HG02642 (cell line): ENCODE measurements at regions not wholly inside any gene's neighbourhood (a gene's known extent, or its start where the extent isn't known, plus 50 kb on each side); places are given as distances from the start of the nearest gene placed in this dataset.

Experiments used
- ATAC-seq: cut with Tn5 transposase; IDR thresholded peaks from one replicate; pipeline ENCODE4 v1.9.1; 2021; ENCODE audit warnings: mild to moderate bottlenecking; ENCODE audit not compliant: unreplicated experiment, poor library complexity

DNA sequence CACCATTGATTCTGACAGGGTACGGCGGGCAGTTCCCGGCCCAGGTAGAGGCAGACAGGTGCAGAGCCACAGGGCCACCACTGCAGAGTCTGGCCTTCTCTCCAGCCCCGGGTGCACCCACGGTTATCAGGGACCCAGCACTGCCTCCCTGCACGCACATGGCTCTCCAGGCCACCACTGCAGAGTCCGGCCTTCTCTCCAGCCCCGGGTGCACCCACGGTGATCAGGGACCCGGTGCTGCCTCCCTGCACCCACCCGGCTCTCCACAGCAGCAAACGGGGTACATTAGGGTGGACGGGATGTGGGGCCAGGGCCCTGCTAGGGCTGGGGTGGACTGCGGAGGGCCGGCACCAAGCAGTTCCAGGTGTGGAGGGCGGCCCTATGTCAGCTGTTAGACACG is 272.9 kb downstream of the BRD1 start:
- no peak for ATAC-seq

GRCh38 chr22:49554296-49554625 is 273.4 kb downstream of the BRD1 start:
- no peak for ATAC-seq

DNA sequence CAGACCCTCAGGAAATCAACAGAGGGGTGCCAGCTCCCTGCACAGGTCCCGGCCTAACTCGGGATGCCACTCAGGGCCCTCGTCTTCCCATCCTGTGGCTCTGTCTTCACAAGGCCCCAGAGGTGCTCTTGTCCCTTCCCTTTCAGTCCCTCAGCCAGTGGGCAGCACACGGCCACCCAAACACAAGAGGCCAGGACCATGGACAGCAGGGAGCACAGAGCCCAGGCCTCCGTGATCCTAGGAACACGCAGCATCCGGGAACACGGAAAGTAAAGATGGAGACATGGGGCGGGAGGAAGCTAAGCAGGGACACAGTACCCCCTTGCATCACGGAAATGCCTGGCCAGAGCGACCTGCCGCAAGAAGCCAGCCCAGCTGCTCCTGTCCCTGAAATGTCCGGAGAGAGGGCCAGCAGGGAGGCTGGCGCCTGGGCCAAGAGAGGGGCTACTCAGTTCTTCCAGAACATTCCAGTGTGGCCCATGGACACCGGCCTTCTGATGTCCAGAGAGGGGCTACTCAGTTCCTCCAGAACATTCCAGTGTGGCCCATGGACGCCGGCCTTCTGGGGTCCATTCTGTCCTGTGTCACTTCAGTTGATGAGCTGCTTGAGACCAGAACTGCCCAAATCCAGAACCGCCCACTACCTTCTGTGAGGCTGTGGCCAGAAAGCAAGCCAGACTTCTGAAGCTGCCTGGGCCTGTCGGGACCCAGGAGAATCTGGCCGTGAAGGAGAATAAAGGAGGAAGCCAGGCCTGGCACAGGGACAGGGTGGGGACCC is 274.0 kb downstream of the BRD1 start:
- ATAC-seq = no peak

GRCh38 chr22:49553076-49553475 is 274.6 kb downstream of the BRD1 start:
- ATAC-seq = no peak

DNA sequence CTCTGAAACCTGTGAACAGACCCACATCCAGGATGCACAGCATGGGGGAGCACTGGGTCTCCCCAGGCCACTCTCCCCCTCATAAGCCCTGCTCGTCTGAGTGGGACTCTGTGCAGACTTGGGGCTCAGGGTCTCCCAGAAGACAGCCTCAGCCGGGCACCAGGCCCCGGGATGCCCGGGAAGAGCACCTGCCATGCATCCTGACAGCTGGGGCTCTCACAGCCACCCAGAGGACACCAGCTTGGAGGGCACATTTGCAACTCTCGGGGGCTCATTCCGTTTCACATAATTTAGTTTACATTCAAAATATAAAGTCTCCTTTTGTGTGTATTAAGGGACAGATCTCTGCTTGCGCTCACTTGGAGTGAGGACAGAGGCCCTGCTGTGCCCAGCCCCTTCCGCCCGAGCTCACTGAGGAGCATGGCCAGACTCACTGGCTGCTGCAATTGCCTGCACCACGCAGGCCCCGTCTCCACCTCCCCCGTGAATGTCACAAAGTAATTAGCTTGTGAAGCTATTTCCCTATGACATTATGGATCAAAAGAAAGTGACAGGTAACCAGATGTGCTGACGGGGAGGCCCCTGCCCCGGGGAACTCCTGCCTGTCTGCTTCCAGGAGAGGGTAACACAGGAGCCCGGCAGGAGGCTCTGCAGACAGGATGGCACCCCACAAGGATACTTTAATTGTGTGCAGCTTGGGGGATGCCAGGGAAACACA is 275.6 kb downstream of the BRD1 start:
- ATAC-seq = no peak

DNA sequence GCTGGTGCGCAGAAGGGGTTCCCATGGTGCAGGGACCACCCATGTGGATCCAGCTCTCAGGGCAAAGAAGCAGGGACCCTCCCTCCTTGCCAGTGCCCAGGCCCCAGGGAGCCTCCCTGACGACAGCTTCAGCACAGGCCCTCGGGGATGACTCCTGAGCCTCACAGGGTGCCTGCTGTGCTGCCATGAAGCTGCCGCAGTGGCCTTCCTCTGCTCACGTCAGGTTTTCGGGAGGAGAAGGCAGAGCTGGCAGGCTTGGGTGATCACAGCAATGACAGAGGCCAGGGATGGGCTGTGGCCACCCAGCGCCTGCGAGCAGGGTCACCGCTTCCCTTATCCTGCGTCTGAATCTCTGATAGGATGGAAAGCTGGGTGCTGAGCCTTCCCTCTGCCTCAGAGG is 276.2 kb downstream of the BRD1 start:
- no peak for ATAC-seq

- ATAC-seq = no peak
These were observed 276.8 kb downstream of the BRD1 start for GRCh38 chr22:49550766-49551362.

- no peak for ATAC-seq
These were observed 277.6 kb downstream of the BRD1 start for GRCh38 chr22:49550141-49550430.

- ATAC-seq = no peak
These were observed 278.2 kb downstream of the BRD1 start for GRCh38 chr22:49549256-49550140.

DNA sequence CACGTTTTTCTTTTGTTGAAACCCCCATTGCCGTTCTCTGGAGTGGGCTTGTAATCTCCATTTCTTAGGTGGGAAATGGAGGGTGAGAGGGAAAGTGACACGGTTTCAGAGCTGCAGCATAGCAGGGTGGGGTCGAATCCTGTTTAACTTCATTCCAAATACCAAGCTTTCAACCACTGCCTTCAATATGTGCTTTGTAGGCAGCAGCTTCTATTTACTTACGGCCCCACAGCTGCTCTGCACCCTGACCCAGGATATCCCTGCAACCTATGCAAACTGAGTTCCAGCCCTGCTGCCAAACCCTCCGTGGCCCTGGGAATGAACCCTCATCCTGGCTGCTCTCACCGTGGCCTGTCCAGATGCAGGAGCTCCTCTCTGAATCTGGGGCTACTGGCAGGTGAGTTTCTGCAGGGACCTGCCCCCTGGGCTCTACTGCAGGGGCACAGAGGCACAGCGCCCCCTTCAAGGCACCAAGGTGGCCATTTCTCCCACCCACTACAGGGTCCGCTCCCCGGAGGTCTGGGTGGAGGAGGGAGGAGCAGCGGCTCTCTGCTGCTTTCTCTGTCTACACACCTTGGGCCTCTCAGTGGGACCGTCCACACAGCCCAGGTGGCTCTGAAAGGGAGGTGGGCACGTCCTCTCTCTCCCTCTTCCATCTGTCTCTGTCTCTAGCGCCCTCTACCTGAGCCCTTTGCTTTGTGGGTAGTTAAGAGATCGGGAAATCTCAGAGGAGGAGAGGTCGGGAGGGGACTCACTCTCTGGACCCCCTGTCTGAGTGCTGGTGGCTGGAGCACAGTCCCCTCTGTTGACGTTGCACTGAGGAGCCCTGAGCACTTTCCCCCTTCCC is 279.1 kb downstream of the BRD1 start:
- ATAC-seq = no peak

- no peak for ATAC-seq
These were observed 279.9 kb downstream of the BRD1 start for GRCh38 chr22:49547751-49548239.

GRCh38 chr22:49546811-49547585 is 280.7 kb downstream of the BRD1 start:
- ATAC-seq = no peak

DNA sequence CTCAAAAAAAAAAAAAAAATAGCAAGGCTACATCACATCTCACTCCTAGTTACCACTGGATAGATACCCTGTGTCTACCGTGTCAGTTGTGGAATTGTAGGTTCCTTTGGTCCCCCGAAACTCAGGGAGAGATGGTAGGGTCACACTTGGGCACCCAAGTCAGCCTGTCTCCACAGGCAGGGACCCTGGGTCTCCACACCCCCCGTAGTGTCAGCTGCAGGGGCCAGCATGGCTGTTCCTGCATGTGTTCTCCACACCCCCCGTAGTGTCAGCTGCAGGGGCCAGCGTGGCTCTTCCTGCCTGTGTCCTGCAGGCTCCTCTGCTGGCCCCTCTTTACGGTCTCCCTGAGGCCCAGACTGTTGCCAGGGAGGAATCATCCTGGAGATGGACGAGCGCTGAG is 282.1 kb downstream of the BRD1 start:
- no peak for ATAC-seq

GRCh38 chr22:49544286-49544685 is 283.4 kb downstream of the BRD1 start:
- no peak for ATAC-seq

- no peak for ATAC-seq
These were observed 283.8 kb downstream of the BRD1 start for GRCh38 chr22:49543876-49544275.

GRCh38 chr22:49541693-49542230 is 285.9 kb downstream of the BRD1 start:
- ATAC-seq = no peak

DNA sequence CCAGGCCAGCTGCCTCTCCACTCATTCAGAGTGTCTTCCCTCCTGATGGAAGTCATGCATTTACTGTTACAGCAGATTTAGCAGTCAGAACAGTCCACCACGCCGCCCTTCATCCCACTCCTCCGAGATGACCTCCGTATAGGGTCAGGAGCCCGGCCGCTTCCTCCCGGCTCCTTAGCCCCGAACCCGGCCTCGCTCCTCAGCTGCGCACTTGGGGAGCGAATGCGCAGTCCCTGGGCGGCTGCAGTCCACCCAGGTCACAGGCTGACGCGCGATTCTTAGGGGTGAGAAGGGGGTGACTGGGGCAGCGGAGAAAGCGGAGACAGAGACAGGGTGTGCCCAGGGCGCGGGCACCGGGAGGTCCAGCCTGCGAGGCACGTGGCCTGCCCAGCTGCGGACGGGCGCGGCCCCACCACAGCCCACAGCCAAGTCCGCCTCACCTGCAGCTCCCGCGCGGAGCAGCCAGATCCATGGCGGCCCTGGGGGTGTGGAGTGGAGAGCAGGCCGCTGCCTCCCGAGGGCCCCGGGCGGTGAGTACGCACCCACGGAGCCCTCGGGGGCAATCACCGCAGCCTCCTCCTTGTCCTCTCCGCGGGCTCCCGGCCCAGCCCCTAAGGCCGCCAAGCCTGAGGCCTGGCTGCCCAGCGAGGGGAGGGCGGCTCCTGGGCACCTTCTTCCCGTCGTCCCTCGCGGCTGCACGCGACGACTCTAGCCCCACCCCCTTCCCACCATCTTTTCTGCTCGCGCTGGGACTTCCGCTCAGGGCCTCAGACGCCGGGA is 286.6 kb downstream of the BRD1 start:
- no peak for ATAC-seq
